KMS-11 (cell line): ENCODE measurements at regions not wholly inside any gene's neighbourhood (a gene's known extent, or its start where the extent isn't known, plus 50 kb on each side); places are given as distances from the start of the nearest gene placed in this dataset.

Source experiments
- H2AFZ ChIP-seq: fragments of 200-600 bp; sonication (generic); 2 replicates; pipeline ENCODE4 v1.6.1; 2016; ENCODE audit warnings: antibody characterized with exemption, mixed run types, low read depth
- H3K27ac ChIP-seq: fragments of 200-600 bp; sonication (generic); 2 replicates; pipeline ENCODE4 v1.6.1; 2016; ENCODE audit warnings: mild to moderate bottlenecking, mixed run types
- H3K27me3 ChIP-seq: fragments of 200-600 bp; sonication (generic); 2 replicates; pipeline ENCODE4 v1.6.1; 2017; ENCODE audit warnings: mild to moderate bottlenecking, low read depth, mixed run types, moderate library complexity; ENCODE audit not compliant: insufficient read depth
- H3K36me3 ChIP-seq: fragments of 200-600 bp; sonication (generic); 2 replicates; pipeline ENCODE4 v1.6.1; 2017; ENCODE audit warnings: mild to moderate bottlenecking, mixed run types; ENCODE audit not compliant: insufficient read depth
- H3K4me1 ChIP-seq: fragments of 200-600 bp; sonication (generic); 2 replicates; pipeline ENCODE4 v1.6.1; 2016; ENCODE audit warnings: mild to moderate bottlenecking, low read depth, mixed run types; ENCODE audit not compliant: poor library complexity, severe bottlenecking
- H3K4me2 ChIP-seq: fragments of 200-600 bp; sonication (generic); 2 replicates; pipeline ENCODE4 v1.7.0; 2016; ENCODE audit warnings: mild to moderate bottlenecking, mixed run types
- H3K4me3 ChIP-seq: fragments of 200-600 bp; sonication (generic); IDR thresholded peaks from 2 replicates; pipeline ENCODE4 v1.6.1; 2017; ENCODE audit warnings: low read depth, low read length, mixed read lengths; ENCODE audit not compliant: insufficient read depth
- H3K79me2 ChIP-seq: fragments of 200-600 bp; sonication (generic); 2 replicates; pipeline ENCODE4 v1.6.1; 2016; ENCODE audit warnings: low read depth, mixed run types; ENCODE audit not compliant: insufficient read depth
- H3K9ac ChIP-seq: fragments of 200-600 bp; sonication (generic); 2 replicates; pipeline ENCODE4 v1.6.1; 2016; ENCODE audit warnings: mild to moderate bottlenecking, mixed run types
- H4K20me1 ChIP-seq: fragments of 200-600 bp; sonication (generic); 2 replicates; pipeline ENCODE4 v1.6.1; 2016; ENCODE audit warnings: mild to moderate bottlenecking, mixed run types; ENCODE audit not compliant: insufficient read depth
- TF ChIP-seq, protein P1 (sequence below): fragments of 200-600 bp; sonication (generic); conservative IDR thresholded peaks from 2 replicates; pipeline ENCODE4 v1.6.1; 2017; ENCODE audit warnings: low read depth, mild to moderate bottlenecking, antibody characterized with exemption, low read length, moderate library complexity, mixed read lengths

DNA sequence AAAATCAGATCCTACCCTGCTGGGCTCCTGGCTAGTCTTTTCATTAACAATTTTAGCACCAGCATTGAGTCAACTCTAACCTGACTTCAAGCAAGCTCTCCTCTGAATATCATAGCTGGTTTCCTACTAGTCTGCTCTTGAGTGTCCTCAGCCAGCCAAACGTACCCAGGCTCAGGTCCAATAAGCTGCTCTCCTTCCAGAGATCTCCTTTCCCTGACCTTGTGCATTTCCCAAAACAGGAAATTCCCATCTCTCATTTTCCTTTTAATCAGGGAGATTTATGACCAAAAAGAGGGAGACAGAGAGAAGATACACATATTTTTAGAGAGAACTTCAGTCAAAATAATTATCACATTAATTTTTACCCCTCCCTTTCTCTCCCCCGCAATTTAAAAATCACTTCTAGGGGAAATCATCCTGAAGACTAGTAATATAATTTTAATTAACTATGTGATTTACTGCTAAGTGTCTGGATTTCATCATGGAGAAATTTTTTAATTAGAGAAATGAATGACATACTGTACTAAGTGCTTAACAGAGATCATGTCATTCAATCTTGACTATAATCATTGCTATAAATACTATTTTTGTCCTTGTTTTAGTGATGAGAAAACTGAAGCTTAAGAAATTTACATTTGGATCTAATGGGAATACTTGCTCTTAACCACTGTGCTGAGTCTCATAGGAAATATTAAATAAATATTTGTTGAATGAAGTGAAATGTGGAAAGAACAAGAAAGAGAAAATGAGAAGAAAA lies 421.7 kb upstream of the INTU start:
- Histone ChIP-seq H3K4me1 (no peaks in the 10 kb centered on the region), H3K36me3 (no peaks in the 10 kb centered on the region), H3K79me2 (no peaks in the 10 kb centered on the region), H3K27ac (no peak overlapping the region), H3K27me3 (no peaks in the 10 kb centered on the region), H4K20me1 (no peaks in the 10 kb centered on the region), H2AFZ (no peak overlapping the region), H3K9ac (no peak overlapping the region), H3K4me2 (no peak overlapping the region), H3K4me3 (no peak overlapping the region)
- TF ChIP-seq, protein P1, sequence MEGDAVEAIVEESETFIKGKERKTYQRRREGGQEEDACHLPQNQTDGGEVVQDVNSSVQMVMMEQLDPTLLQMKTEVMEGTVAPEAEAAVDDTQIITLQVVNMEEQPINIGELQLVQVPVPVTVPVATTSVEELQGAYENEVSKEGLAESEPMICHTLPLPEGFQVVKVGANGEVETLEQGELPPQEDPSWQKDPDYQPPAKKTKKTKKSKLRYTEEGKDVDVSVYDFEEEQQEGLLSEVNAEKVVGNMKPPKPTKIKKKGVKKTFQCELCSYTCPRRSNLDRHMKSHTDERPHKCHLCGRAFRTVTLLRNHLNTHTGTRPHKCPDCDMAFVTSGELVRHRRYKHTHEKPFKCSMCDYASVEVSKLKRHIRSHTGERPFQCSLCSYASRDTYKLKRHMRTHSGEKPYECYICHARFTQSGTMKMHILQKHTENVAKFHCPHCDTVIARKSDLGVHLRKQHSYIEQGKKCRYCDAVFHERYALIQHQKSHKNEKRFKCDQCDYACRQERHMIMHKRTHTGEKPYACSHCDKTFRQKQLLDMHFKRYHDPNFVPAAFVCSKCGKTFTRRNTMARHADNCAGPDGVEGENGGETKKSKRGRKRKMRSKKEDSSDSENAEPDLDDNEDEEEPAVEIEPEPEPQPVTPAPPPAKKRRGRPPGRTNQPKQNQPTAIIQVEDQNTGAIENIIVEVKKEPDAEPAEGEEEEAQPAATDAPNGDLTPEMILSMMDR: no peak

DNA sequence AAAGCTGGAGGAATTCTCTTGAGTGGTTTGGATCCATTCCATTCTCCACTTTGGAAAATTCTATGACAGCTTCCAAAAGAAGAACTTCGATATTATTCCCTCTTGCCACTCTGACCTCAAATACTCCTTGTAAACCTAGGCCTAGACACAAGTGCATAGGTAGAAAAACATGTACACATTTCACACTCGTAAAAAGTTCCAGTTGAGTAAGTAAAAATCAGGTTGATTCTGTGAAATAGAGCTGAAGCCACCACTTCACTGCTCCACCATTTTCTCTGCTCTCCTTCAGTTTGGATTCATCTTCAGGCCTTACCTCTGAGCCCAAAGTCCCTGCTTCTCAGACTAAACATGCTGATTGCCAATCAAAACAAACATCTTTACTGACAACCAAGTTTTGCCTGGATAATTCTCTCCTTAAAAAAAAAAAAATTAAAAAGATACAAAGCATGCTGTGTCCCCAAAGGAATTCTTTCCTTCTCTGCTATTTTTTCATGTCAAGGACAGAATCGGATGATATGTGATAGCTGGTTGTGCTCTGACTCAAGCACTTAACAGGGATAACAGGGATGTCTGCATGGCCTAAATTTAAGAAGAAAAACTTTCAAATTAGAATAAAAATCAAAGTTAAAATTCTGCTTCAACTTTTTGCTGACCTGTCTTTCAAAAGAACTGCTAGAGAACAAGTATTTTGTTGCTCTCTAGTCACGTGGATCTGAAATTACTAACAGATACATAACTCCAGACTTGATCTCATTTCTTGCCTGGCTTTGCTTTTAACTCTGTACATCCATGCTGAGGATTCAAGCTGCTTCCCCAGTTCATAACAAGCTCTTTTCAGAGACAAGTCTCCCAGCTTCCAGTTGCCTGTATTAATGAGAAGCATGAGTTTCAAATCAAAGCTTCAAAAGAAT lies 420.9 kb upstream of the INTU start:
- Histone ChIP-seq H3K36me3 (no peaks in the 10 kb centered on the region), H3K4me3 (no peak overlapping the region), H3K4me1 (no peaks in the 10 kb centered on the region), H4K20me1 (no peaks in the 10 kb centered on the region), H3K9ac (no peak overlapping the region), H2AFZ (no peak overlapping the region), H3K4me2 (no peak overlapping the region), H3K27me3 (no peaks in the 10 kb centered on the region), H3K79me2 (no peaks in the 10 kb centered on the region), H3K27ac (no peak overlapping the region)
- TF ChIP-seq, protein P1: no peak

DNA sequence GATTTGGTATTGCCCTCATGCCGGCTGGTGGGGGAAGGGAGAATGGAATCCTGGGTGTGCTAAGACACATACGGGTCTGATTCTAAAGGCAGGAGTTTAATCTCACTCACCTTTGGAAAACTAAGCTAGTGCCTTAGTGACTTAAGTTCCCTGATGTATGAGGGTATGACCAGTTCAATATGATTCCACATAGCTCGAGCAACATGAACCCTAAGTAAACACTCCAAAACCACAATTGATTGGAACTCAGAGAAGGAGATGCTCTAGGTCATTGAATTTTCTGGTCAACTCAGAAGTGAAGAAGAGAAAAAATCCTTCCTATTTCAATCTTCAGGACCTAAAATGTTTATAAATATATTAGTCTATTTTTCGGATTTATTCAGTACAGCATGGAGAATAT lies 420.1 kb upstream of the INTU start:
- H4K20me1 ChIP-seq: no peaks in the 10 kb centered on the region
- H2AFZ ChIP-seq: no peak overlapping the region

DNA sequence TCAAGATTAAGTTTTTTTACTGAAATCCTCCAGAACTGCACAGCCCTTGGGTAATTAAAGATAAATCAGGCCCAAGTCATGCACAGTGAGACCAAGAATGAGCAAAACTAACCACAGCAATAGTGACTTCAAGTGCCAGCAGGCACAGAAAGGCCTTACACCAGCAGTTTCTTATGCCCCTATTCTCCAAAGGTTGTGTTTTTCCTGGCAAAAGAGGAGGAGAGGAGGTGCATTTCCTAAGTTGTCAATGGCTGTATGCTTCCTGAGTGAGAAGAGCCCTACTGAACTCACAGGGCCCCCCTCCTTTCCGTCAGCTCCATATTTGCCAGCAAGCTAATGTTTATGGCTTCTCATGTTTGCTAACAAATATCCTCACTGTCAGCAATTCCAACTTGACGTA lies 418.7 kb upstream of the INTU start:
- Histone ChIP-seq H3K4me1 (no peaks in the 10 kb centered on the region), H3K4me2 (no peak overlapping the region), H3K4me3 (no peak overlapping the region), H3K79me2 (no peaks in the 10 kb centered on the region), H2AFZ (no peak overlapping the region), H3K27ac (no peak overlapping the region), H3K36me3 (no peaks in the 10 kb centered on the region), H3K9ac (no peak overlapping the region), H3K27me3 (no peaks in the 10 kb centered on the region), H4K20me1 (no peaks in the 10 kb centered on the region)
- TF ChIP-seq, protein P1: no peak

More for the DNA sequence above, 420.1 kb upstream of the INTU start:
- Histone ChIP-seq H3K4me2 (no peak overlapping the region), H3K27ac (no peak overlapping the region), H3K4me3 (no peak overlapping the region), H3K36me3 (no peaks in the 10 kb centered on the region), H3K79me2 (no peaks in the 10 kb centered on the region), H3K4me1 (no peaks in the 10 kb centered on the region), H3K27me3 (no peaks in the 10 kb centered on the region), H3K9ac (no peak overlapping the region)
- TF ChIP-seq, protein P1: no peak
